Stimulated activated naive CD8-positive, alpha-beta T cell treated with anti-CD3 and anti-CD28 coated beads, Interleukin-15, amount 100 ng/mL, for 72 hours (primary cell): ENCODE measurements at regions not wholly inside any gene's neighbourhood (a gene's known extent, or its start where the extent isn't known, plus 50 kb on each side); places are given as distances from the start of the nearest gene placed in this dataset.

Experiments used
- ATAC-seq: fragments of 150-1000 bp; cut with Tn5 transposase; 2 replicates; pipeline ENCODE4 v1.10.0; 2021; ENCODE audit warnings: mild to moderate bottlenecking, moderate library complexity
- DNase-seq, 2 donors: peaks; one replicate each; pipeline ENCODE4 v3.0.0; 2021 to 2022
- H3K27ac Mint-ChIP-seq, 2 donors: one replicate each; pipeline ENCODE4 v1.8.0; 2022; ENCODE audit warnings: mild to moderate bottlenecking in 2 of 2, mixed read lengths in 2 of 2, moderate library complexity in 2 of 2
- H3K27me3 Mint-ChIP-seq: one replicate; pipeline ENCODE4 v1.8.0; 2022; ENCODE audit warnings: mixed read lengths
- H3K4me1 Mint-ChIP-seq: one replicate; pipeline ENCODE4 v1.8.0; 2022; ENCODE audit warnings: mild to moderate bottlenecking, mixed read lengths
- H3K4me3 Mint-ChIP-seq, 2 donors: one replicate each; pipeline ENCODE4 v1.8.0; 2022; ENCODE audit warnings: mild to moderate bottlenecking in 2 of 2, mixed read lengths in 2 of 2, moderate library complexity in 1 of 2
- H3K9me3 Mint-ChIP-seq, 2 donors: one replicate each; pipeline ENCODE4 v1.8.0; 2022; ENCODE audit warnings: mixed read lengths in 2 of 2

DNA sequence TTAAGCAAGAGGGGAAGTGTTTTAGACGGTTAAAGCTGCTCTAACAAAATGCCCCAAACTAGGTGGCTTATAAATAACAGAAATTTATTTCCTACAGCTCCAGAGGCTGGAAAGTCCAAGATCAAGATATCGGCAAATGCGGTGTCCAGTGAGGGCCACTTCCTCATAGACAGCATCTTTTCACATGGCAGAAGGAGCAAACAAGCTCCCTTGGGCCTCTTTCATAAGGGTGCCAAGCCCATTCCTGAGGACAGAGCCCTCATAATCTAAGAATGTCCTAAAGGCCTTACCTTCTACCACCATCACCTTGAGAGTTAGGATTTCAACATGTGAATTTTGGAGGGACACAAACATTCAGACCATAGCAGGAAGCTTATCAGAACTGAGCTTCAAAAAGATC lies 57.3 kb upstream of the PPP1CB start:
- ATAC-seq (no peak), DNase-seq (no peak)
- Mint-ChIP-seq H3K27me3 (no peaks in the 10 kb centered on the region), H3K4me3 (no peak overlapping the region), H3K9me3 (no peaks in the 10 kb centered on the region), H3K4me1 (no peaks in the 10 kb centered on the region), H3K27ac (peak overlapping the region in 1 of 2 donors; percentile 46)

DNA sequence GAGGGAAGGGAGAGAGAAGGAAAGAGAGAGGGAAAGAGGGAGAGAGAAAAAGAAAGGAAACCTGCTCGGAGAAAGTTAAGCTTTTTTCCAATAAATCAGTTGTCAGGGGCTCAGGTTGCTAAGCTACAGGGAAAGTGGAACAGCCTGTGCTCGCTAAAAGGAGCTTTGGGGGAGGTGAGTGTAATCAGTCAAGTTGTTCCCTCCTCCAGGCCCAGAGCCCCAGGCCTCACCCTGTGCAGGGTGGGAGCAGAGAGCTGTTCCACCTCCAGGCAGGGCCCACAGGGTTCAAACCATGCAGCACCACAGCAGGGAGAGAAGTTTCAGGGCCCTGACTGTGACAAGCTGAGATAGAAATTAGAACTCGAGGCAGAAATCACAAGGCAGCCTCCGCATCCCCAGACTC lies 56.4 kb upstream of the PPP1CB start:
- DNase-seq: no peak
- Mint-ChIP-seq H3K27ac (peak overlapping the region in 1 of 2 donors; percentile 75), H3K4me3 (no peak overlapping the region), H3K9me3 (no peaks in the 10 kb centered on the region), H3K27me3 (no peaks in the 10 kb centered on the region), H3K4me1 (no peaks in the 10 kb centered on the region)
- no peak for ATAC-seq

DNA sequence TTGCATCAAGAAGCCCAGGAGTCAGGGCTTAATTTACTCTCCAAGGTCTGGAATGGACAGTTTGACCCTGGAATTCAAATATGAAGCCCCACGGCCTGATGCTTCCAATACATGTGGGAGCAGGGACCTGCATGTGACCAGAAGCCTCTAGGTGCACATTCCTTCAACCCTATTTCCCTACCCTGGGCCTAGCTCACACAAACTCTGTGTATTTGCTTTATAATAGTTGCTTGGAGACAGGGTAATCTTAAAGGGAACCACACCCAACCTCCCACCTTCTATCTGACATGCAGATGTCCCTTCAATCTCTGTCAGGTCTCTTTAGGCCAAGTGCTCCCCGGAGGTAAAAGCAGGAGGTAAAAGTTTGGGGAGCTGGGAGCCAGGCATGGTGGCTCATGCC lies 55.4 kb upstream of the PPP1CB start:
- H3K27ac Mint-ChIP-seq: no peak overlapping the region
- DNase-seq (no peak), ATAC-seq (no peak)
- no peaks in the 10 kb centered on the region for H3K9me3 Mint-ChIP-seq
- H3K27me3 Mint-ChIP-seq: no peaks in the 10 kb centered on the region
- H3K4me3 Mint-ChIP-seq: no peak overlapping the region
- no peaks in the 10 kb centered on the region for H3K4me1 Mint-ChIP-seq

DNA sequence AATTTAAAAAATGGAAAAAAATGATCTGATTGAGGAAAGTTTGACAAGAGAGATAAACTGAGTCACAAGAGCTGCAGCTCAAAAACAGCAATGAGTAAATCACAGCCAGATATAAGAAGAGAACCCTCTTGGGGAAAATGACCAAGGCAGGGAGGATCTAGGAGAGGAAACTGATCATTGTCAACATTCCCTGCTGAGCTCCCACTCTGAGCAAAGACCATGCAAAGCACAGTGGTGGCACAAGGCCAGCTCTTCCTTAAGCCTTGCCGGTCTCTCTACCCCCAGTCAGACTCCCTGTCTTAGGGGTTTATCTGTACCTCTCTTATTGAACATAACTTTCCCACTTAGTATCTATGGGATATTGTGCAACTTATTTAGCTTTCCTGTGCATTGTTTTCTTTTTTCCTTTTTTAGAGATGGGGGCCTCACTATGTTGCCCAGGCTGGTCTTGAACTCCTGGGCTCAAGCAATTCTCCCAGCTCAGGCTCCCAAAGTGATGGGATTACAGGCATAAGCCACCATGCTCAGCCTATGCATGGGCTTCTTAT lies 54.0 kb upstream of the PPP1CB start:
- DNase-seq (no peak), ATAC-seq (no peak)
- peaks cover 5 to 7% of the 10 kb centered on the region in 2 donors for H3K9me3 Mint-ChIP-seq
- H3K4me3 Mint-ChIP-seq: no peak overlapping the region
- H3K4me1 Mint-ChIP-seq: no peaks in the 10 kb centered on the region
- no peak overlapping the region for H3K27ac Mint-ChIP-seq
- H3K27me3 Mint-ChIP-seq: no peaks in the 10 kb centered on the region

DNA sequence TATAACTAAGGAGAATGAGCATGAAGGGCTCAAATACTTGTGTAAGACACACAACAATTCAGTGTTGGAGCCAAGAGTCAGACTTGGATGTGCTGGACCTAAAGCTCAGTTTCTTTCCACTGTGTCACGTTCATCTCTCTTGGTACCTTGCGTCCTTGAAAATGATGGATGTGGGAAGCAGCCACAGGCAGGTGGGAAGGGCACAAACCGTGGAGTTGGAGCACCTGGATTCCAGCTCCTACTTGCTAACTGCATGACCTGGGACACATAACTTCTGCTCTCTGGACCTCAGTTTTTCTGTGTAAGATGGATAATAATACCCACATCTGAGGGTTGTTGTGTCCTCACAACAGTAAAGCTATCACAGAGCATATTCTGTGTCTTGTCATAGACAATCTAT lies 53.1 kb upstream of the PPP1CB start:
- ATAC-seq (no peak), DNase-seq (no peak)
- no peaks in the 10 kb centered on the region for H3K4me1 Mint-ChIP-seq
- peaks cover 5 to 7% of the 10 kb centered on the region in 2 donors for H3K9me3 Mint-ChIP-seq
- H3K4me3 Mint-ChIP-seq: no peak overlapping the region
- no peak overlapping the region for H3K27ac Mint-ChIP-seq
- no peaks in the 10 kb centered on the region for H3K27me3 Mint-ChIP-seq
